CD4-positive, alpha-beta memory T cell (primary cell): ENCODE measurements at regions not wholly inside any gene's neighbourhood (a gene's known extent, or its start where the extent isn't known, plus 50 kb on each side); places are given as distances from the start of the nearest gene placed in this dataset.
"Not testable (repeated sequence)": the region's sequence is repeated elsewhere in the genome, so short reads cannot be mapped to it uniquely, and the experiment has no call there.

ENCODE experiments used
- CTCF ChIA-PET: fragments of 350-600 bp; sonication (Branson Sonifier 250); formaldehyde crosslinking; loops from one replicate; lab custom pipeline; 2021; ENCODE audit warnings: inconsistent platforms; ENCODE audit not compliant: partially characterized antibody; lab: Charles Lee
- POLR2A ChIA-PET: fragments of 350-600 bp; sonication (Branson Sonifier 250); formaldehyde crosslinking; loops from one replicate; lab custom pipeline; 2021; ENCODE audit not compliant: partially characterized antibody; lab: Charles Lee
- DNase-seq, 5 donors: peaks; one replicate each; pipeline versions ENCODE4 v3.0.0 to v3.0.0-alpha.2; 2020 to 2022; ENCODE audit warnings: mixed read lengths in 1 of 5
- H3K27ac ChIP-seq: one replicate; pipeline ENCODE4 v1.7.0; 2013; ENCODE audit warnings: low read depth, low read length
- H3K27me3 ChIP-seq: 2 replicates; pipeline ENCODE4 v1.7.0; 2013; ENCODE audit warnings: mild to moderate bottlenecking, low read length, moderate library complexity; ENCODE audit not compliant: insufficient read depth
- H3K36me3 ChIP-seq: 2 replicates; pipeline ENCODE4 v1.7.0; 2013; ENCODE audit warnings: mild to moderate bottlenecking, low read length, moderate library complexity; ENCODE audit not compliant: insufficient read depth
- H3K4me1 ChIP-seq: 2 replicates; pipeline ENCODE4 v1.7.0; 2013; ENCODE audit warnings: mild to moderate bottlenecking, low read length, moderate library complexity; ENCODE audit not compliant: insufficient read depth
- H3K4me3 ChIP-seq, 2 donors: one replicate each; pipeline ENCODE4 v1.7.0; 2013; ENCODE audit warnings: low read length in 2 of 2, mild to moderate bottlenecking in 1 of 2
- H3K9me3 ChIP-seq, 2 donors: one replicate each; pipeline ENCODE4 v1.7.0; 2013; ENCODE audit warnings: low read length in 2 of 2, control low read depth in 1 of 2; ENCODE audit not compliant: control insufficient read depth in 1 of 2
- H3K27ac Mint-ChIP-seq, 7 donors: one replicate each; pipeline ENCODE4 v1.8.0; 2020 to 2021; ENCODE audit warnings: mixed read lengths in 7 of 7, mild to moderate bottlenecking in 6 of 7, inconsistent platforms in 3 of 7, moderate library complexity in 3 of 7
- H3K27me3 Mint-ChIP-seq, 2 donors: one replicate each; pipeline ENCODE4 v1.8.0; 2020 to 2021; ENCODE audit warnings: mixed read lengths in 2 of 2
- H3K36me3 Mint-ChIP-seq, 2 donors: one replicate each; pipeline ENCODE4 v1.8.0; 2020 to 2021; ENCODE audit warnings: mixed read lengths in 2 of 2, inconsistent platforms in 1 of 2, mild to moderate bottlenecking in 1 of 2
- H3K4me1 Mint-ChIP-seq, 4 donors: one replicate each; pipeline ENCODE4 v1.8.0; 2020 to 2021; ENCODE audit warnings: mixed read lengths in 4 of 4, mild to moderate bottlenecking in 1 of 4
- H3K4me3 Mint-ChIP-seq, 8 donors: one replicate each; pipeline ENCODE4 v1.8.0; 2020 to 2021; ENCODE audit warnings: mixed read lengths in 8 of 8, mild to moderate bottlenecking in 7 of 8, moderate library complexity in 6 of 8, inconsistent platforms in 3 of 8
- H3K9me3 Mint-ChIP-seq, 8 donors: one replicate each; pipeline ENCODE4 v1.8.0; 2020 to 2021; ENCODE audit warnings: mixed read lengths in 8 of 8, mild to moderate bottlenecking in 5 of 8, inconsistent platforms in 3 of 8, moderate library complexity in 1 of 8
- intact Hi-C: fragments of 100-400 bp; cut with micrococcal nuclease; formaldehyde crosslinking; loops from one replicate; pipeline ENCODE4 v1.15.1; 2023

DNA sequence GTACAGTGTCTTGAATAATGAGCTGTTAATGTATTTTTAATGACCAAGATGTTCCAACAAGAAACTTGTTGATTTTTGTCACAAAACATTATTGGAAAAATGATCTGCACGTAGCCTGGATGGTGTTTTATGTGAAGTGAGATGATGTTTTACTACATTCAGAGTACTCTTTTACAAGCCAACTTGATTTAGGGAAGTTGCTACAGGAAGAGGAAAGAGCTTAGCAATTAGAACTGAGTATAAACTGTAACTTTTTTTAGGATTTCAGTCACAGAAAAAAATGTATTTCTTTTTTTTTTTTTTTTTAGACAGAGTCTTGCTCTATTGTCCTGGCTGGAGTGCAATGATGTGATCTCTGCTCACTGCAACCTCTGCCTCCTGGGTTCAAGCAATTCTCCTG is 113.6 kb upstream of the ADRA1B start:
- no peaks in the 10 kb centered on the region for H3K4me1 Mint-ChIP-seq
- no peaks in the 10 kb centered on the region for H3K36me3 ChIP-seq
- H3K27me3 ChIP-seq = no peaks in the 10 kb centered on the region
- H3K4me3 Mint-ChIP-seq = no peak overlapping the region
- no peaks in the 10 kb centered on the region for H3K9me3 ChIP-seq
- H3K27me3 Mint-ChIP-seq = peaks cover 21% of the 10 kb centered on the region in 2 donors
- ChIA-PET CTCF (interaction anchor here (0.7 to 0.9 kb wide), 2 partner anchors 163 to 543 kb away, joined by 3 to 4 read pairs; no protein-coding TSS in a partner anchor), POLR2A (interaction anchor here (0.7 kb wide), 1 partner anchor 83 kb away, joined by 3 read pairs; no protein-coding TSS in a partner anchor)
- H3K27ac Mint-ChIP-seq = no peak overlapping the region
- H3K36me3 Mint-ChIP-seq = no peaks in the 10 kb centered on the region
- H3K4me3 ChIP-seq = no peak overlapping the region
- H3K27ac ChIP-seq = no peak overlapping the region
- intact Hi-C loops = no loop called here
- no peak for DNase-seq
- no peaks in the 10 kb centered on the region for H3K4me1 ChIP-seq
- H3K9me3 Mint-ChIP-seq = peaks cover 0 to 20% (median 6%) of the 10 kb centered on the region in 8 donors

DNA sequence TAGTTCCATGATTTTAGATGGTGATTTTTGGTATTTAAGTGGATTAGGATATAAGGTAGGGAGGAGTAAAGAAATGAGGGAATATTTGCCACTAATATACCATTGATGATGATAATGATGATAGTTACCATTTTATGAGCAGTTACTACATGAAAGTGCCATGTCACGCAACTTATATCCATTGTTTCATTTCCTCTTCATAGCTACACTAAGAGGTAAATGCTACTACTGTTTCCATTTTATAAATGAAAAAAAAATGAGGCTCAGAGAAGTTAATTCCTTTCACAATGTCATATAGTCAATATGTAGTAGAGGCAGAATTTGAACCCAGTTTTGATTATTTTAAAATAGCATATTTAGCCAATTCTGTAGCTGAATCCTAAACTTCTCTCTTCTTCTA is 112.2 kb upstream of the ADRA1B start:
- no peak overlapping the region for H3K4me3 ChIP-seq
- peaks cover 20 to 21% of the 10 kb centered on the region in 2 donors for H3K27me3 Mint-ChIP-seq

DNA sequence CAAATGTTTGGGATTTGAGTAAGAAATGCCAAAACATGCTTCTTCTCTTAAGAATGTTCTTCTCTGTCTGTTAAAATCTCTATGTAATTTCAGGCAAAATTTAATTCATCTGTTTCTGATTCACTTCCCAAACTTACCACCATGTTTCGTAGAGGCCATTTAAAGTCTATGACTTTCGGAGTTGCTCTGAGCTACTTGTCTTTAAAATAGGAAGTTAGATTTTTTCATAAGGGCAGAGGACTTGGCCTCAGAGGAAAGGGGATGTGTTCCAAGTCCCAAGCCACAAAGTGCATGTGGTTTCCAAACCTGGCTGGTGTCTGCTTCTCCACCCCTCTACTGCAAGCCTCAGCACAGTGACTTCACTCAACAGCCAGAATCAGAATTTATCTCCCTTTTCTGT is 111.3 kb upstream of the ADRA1B start:
- no peaks in the 10 kb centered on the region for H3K9me3 ChIP-seq
- Mint-ChIP-seq H3K4me1 (no peaks in the 10 kb centered on the region), H3K27me3 (peaks cover 18 to 19% of the 10 kb centered on the region in 2 donors), H3K27ac (no peak overlapping the region), H3K36me3 (no peaks in the 10 kb centered on the region), H3K4me3 (no peak overlapping the region), H3K9me3 (peaks cover 0 to 20% (median 6%) of the 10 kb centered on the region in 8 donors)
- no peaks in the 10 kb centered on the region for H3K4me1 ChIP-seq
- POLR2A ChIA-PET = no interaction called here
- H3K27me3 ChIP-seq = no peaks in the 10 kb centered on the region
- H3K27ac ChIP-seq = no peak overlapping the region
- H3K4me3 ChIP-seq = no peak overlapping the region
- no peaks in the 10 kb centered on the region for H3K36me3 ChIP-seq
- CTCF ChIA-PET = no interaction called here
- no peak for DNase-seq
- intact Hi-C loops = no loop called here

More for the DNA sequence above, 112.2 kb upstream of the ADRA1B start:
- Histone ChIP-seq H3K36me3 (no peaks in the 10 kb centered on the region), H3K9me3 (no peaks in the 10 kb centered on the region), H3K27me3 (no peaks in the 10 kb centered on the region), H3K27ac (no peak overlapping the region), H3K4me1 (no peaks in the 10 kb centered on the region)
- peaks cover 0 to 20% (median 6%) of the 10 kb centered on the region in 8 donors for H3K9me3 Mint-ChIP-seq
- H3K4me3 Mint-ChIP-seq = no peak overlapping the region
- no peaks in the 10 kb centered on the region for H3K4me1 Mint-ChIP-seq
- H3K27ac Mint-ChIP-seq = no peak overlapping the region
- POLR2A ChIA-PET = no interaction called here
- intact Hi-C loops = no loop called here
- H3K36me3 Mint-ChIP-seq = no peaks in the 10 kb centered on the region
- DNase-seq = no peak
- CTCF ChIA-PET = no interaction called here

DNA sequence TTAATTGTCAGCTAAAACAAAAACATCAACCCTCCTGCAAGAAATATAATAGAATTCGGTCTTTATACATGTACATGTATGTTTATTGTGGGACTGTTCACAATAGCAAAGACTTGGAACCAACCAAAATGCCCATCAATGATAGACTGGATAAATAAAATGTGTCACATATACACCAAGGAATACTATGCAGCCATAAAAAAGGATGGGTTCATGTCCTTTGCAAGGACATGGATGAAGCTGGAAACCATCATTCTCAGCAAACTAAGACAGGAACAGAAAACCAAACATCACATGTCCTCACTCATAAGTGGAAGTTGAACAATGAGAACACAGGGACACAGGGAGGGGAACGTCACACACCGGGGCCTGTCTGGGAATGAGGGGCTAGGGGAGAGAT is 109.1 kb upstream of the ADRA1B start:
- H3K4me1 ChIP-seq, H3K4me3 ChIP-seq, H3K4me3 Mint-ChIP-seq, intact Hi-C loops, POLR2A ChIA-PET, H3K4me1 Mint-ChIP-seq, H3K27ac ChIP-seq, H3K36me3 Mint-ChIP-seq, H3K9me3 ChIP-seq, H3K27me3 ChIP-seq, DNase-seq, H3K27ac Mint-ChIP-seq, CTCF ChIA-PET, H3K36me3 ChIP-seq: not testable (repeated sequence)
- peaks cover 16 to 18% of the 10 kb centered on the region in 2 donors for H3K27me3 Mint-ChIP-seq
- H3K9me3 Mint-ChIP-seq = peaks cover 0 to 20% (median 6%) of the 10 kb centered on the region in 8 donors

DNA sequence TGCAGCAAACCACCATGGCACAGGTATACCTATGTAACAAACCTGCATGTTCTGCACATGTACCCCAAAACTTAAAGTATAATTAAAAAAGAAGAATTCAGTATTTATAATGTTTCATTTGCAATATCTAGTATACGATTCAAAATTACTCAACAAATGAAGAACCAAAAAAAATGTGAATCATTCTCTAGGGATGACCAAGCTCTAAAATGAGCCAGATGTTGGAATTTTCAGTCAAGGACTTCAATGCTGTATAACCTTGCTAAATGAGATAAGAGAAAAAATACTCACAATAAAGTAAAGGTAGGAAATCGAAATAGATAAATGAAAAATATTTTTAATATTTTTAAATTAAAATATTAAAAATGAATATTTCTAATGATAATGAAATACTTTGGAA is 108.7 kb upstream of the ADRA1B start:
- Mint-ChIP-seq H3K27ac (no peak overlapping the region), H3K4me3 (no peak overlapping the region), H3K27me3 (peaks cover 16% of the 10 kb centered on the region in 2 donors), H3K9me3 (peaks cover 0 to 20% (median 8%) of the 10 kb centered on the region in 8 donors), H3K36me3 (no peaks in the 10 kb centered on the region), H3K4me1 (no peaks in the 10 kb centered on the region)
- intact Hi-C loops = no loop called here
- Histone ChIP-seq H3K4me1 (no peaks in the 10 kb centered on the region), H3K27me3 (no peaks in the 10 kb centered on the region), H3K9me3 (no peaks in the 10 kb centered on the region), H3K36me3 (no peaks in the 10 kb centered on the region), H3K4me3 (no peak overlapping the region), H3K27ac (no peak overlapping the region)
- CTCF ChIA-PET = no interaction called here
- POLR2A ChIA-PET = no interaction called here
- DNase-seq = no peak

DNA sequence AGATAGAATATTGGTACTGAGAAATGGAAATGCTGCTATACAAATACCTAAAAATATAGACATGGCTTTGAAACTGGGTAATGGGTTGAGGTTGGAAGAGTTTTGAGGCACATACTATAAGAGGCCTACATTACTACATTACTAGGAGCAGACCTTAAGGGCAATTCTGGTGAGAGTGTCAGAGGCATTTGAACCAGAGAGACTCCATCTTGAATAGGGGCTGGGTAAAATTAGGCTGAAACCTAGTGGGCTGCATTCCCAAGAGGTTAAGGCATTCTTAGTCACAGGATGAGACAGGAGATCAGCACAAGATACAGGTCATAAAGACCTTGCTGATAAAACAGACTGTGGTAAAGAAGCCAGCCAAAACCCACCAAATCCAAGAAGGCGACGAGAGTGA is 104.6 kb upstream of the ADRA1B start:
- H3K4me3 ChIP-seq = no peak overlapping the region
- no peaks in the 10 kb centered on the region for H3K36me3 ChIP-seq
- peaks cover 0 to 3% of the 10 kb centered on the region in 2 donors for H3K36me3 Mint-ChIP-seq
- CTCF ChIA-PET = interaction anchor here (0.7 kb wide), 1 partner anchor 11 kb away, joined by 5 read pairs; no protein-coding TSS in a partner anchor
- no peaks in the 10 kb centered on the region for H3K27me3 ChIP-seq
- no peaks in the 10 kb centered on the region for H3K9me3 ChIP-seq
- peaks cover 0 to 6% (median 3%) of the 10 kb centered on the region in 4 donors for H3K4me1 Mint-ChIP-seq
- H3K9me3 Mint-ChIP-seq = peaks cover 0 to 9% (median 3%) of the 10 kb centered on the region in 8 donors
- H3K4me3 Mint-ChIP-seq = no peak overlapping the region
- H3K27me3 Mint-ChIP-seq = peaks cover 3 to 5% of the 10 kb centered on the region in 2 donors
- POLR2A ChIA-PET = no interaction called here
- intact Hi-C loops = no loop called here
- H3K27ac Mint-ChIP-seq = no peak overlapping the region
- no peak overlapping the region for H3K27ac ChIP-seq
- DNase-seq = no peak
- H3K4me1 ChIP-seq = no peaks in the 10 kb centered on the region

DNA sequence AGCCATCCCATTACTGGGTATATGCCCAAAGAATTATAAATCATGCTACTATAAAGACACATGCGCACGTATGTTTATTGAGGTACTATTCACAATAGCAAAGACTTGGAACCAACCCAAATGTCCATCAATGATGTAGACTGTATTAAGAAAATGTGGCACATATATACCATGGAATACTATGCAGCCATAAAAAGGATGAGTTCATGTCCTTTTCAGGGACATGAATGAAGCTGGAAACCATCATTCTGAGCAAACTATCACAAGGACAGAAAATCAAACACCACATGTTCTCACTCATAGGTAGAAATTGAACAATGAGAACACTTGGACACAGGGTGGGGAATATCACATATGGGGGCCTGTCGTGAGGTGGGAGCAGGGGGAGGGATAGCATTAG is 103.5 kb upstream of the ADRA1B start:
- H3K27me3 ChIP-seq, H3K4me3 Mint-ChIP-seq, H3K27ac ChIP-seq, H3K4me3 ChIP-seq, H3K27ac Mint-ChIP-seq, POLR2A ChIA-PET, CTCF ChIA-PET, H3K27me3 Mint-ChIP-seq, H3K9me3 Mint-ChIP-seq, H3K4me1 Mint-ChIP-seq, H3K36me3 ChIP-seq, H3K9me3 ChIP-seq, intact Hi-C loops, DNase-seq, H3K4me1 ChIP-seq, H3K36me3 Mint-ChIP-seq: not testable (repeated sequence)

DNA sequence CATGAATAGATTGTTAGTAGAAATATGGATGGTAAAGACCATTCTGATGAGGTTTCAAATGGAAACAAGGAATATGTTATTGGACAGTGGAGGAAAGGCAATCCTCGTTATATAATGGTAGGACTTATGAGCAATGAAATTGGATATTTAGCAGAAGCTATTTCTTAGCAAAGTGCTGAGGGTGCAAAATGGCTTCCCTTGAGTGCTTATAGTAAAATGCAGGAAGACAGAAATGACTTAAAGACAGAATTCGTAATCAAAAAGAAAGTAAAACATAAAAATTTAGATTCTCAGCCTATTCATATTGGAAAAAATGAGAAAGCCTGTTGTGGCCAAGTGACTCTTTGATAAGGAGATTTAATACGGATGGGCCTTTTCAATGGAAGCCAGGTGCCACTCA is 102.1 kb upstream of the ADRA1B start:
- Histone ChIP-seq H3K4me3 (no peak overlapping the region), H3K36me3 (no peaks in the 10 kb centered on the region), H3K27me3 (no peaks in the 10 kb centered on the region), H3K9me3 (no peaks in the 10 kb centered on the region), H3K27ac (no peak overlapping the region), H3K4me1 (no peaks in the 10 kb centered on the region)
- no peak for DNase-seq
- intact Hi-C loops = no loop called here
- H3K36me3 Mint-ChIP-seq = peaks cover 0 to 3% of the 10 kb centered on the region in 2 donors
- ChIA-PET POLR2A (no interaction called here), CTCF (no interaction called here)
- no peak overlapping the region for H3K27ac Mint-ChIP-seq
- peaks cover 0 to 5% (median 0%) of the 10 kb centered on the region in 8 donors for H3K9me3 Mint-ChIP-seq
- peaks cover 0 to 6% (median 3%) of the 10 kb centered on the region in 4 donors for H3K4me1 Mint-ChIP-seq
- peaks cover 1 to 3% of the 10 kb centered on the region in 2 donors for H3K27me3 Mint-ChIP-seq
- no peak overlapping the region for H3K4me3 Mint-ChIP-seq
